Spleen (tissue), 11 donors: ENCODE measurements at regions not wholly inside any gene's neighbourhood (a gene's known extent, or its start where the extent isn't known, plus 50 kb on each side); places are given as distances from the start of the nearest gene placed in this dataset.
A peak's percentile ranks its signal among the peaks of the same experiment; 100 is the strongest.

ENCODE experiments used
- DNase-seq: peaks from one replicate; pipeline ENCODE4 v3.0.0-alpha.2; 2020
- H3K27ac ChIP-seq, 8 donors: fragments of 200-600 bp; sonication (generic) in 7 of 8; 1 replicate in 4 of 8; 2 replicates in 4 of 8; pipeline versions ENCODE4 v1.5.0 to v1.8.0; 2016 to 2021; ENCODE audit warnings: inconsistent platforms in 4 of 8, mild to moderate bottlenecking in 4 of 8, moderate library complexity in 1 of 8
- H3K27me3 ChIP-seq, 7 donors: fragments of 200-600 bp; sonication (generic) in 6 of 7; replicated peaks in 1 of 7; 1 replicate in 4 of 7; 2 replicates in 3 of 7; pipeline versions ENCODE4 v1.5.0 to v1.8.0; 2016 to 2021; ENCODE audit warnings: inconsistent platforms in 3 of 7, mild to moderate bottlenecking in 1 of 7
- H3K36me3 ChIP-seq, 6 donors: fragments of 200-600 bp; sonication (generic) in 5 of 6; 1 replicate in 4 of 6; 2 replicates in 2 of 6; pipeline versions ENCODE4 v1.5.0 to v1.8.0; 2016 to 2021; ENCODE audit warnings: inconsistent platforms in 2 of 6
- H3K4me1 ChIP-seq, 6 donors: fragments of 200-600 bp; sonication (generic) in 5 of 6; 1 replicate in 3 of 6; 2 replicates in 3 of 6; pipeline versions ENCODE4 v1.5.0 to v1.8.0; 2016 to 2021; ENCODE audit warnings: inconsistent platforms in 3 of 6
- H3K4me3 ChIP-seq, 8 donors: fragments of 200-600 bp; sonication (generic) in 7 of 8; 1 replicate in 4 of 8; 2 replicates in 4 of 8; pipeline versions ENCODE4 v1.5.0 to v1.8.0; 2016 to 2021; ENCODE audit warnings: inconsistent platforms in 4 of 8, mild to moderate bottlenecking in 4 of 8, moderate library complexity in 2 of 8
- H3K9me3 ChIP-seq, 8 donors: fragments of 200-600 bp; sonication (generic) in 7 of 8; 1 replicate in 4 of 8; 2 replicates in 4 of 8; pipeline versions ENCODE4 v1.5.0 to v1.8.0; 2016 to 2021; ENCODE audit warnings: inconsistent platforms in 4 of 8
- POLR2A ChIP-seq, 3 donors: fragments of 450-650 bp; IDR thresholded peaks; one replicate each; pipeline ENCODE4 v1.5.1; 2017; ENCODE audit warnings: antibody characterized with exemption in 3 of 3, mild to moderate bottlenecking in 1 of 3
- POLR2AphosphoS5 ChIP-seq, 3 donors: sonication (generic); formaldehyde crosslinking; IDR thresholded peaks; one replicate each; pipeline ENCODE4 v1.5.1; 2017; ENCODE audit warnings: antibody characterized with exemption in 3 of 3
- whole genome bisulfite sequencing, 5 donors: extraction: QIAGEN DNeasy Blood & Tissue Kit in 3 of 5; methylation state at CpG; one replicate each; pipeline versions ENCODE4 v1.1.5 to v1.1.7; 2013 to 2018; 5-methylcytosine and 5-hydroxymethylcytosine counted together
- intact Hi-C: fragments of 100-400 bp; cut with DNase I; formaldehyde crosslinking; loops from one replicate; pipeline ENCODE4 v1.15.0; 2023; ENCODE audit warnings: low total_unique reads
- TF ChIP-seq, protein P1 (sequence below), 11 experiments: fragments of 200-600 bp in 7 of 11; fragments of 450-650 bp in 4 of 11; sonication (generic) in 4 of 11; IDR thresholded peaks in 8 of 11; conservative IDR thresholded peaks in 3 of 11; 1 replicate in 7 of 11; 2 replicates in 4 of 11; pipeline versions ENCODE4 v1.4.0 to v1.8.0; 2016 to 2021; ENCODE audit warnings: antibody characterized with exemption in 11 of 11, inconsistent platforms in 4 of 11, mild to moderate bottlenecking in 1 of 11
- donor health status: healthy with polysubstance abuse.
- donor health status: DM: no; HTN: no; CAD: no; lungs with moderate emphysema.
- donor health status: DM: no; HTN: no; CAD: no.
- donor health status: Bipolar disorder and iron deficiency.
- donor health status: healthy.
- donor health status: DM: no; HTN: no; CAD: no.
- donor health status: DM: yes; HTN: yes; CAD: no.

DNA sequence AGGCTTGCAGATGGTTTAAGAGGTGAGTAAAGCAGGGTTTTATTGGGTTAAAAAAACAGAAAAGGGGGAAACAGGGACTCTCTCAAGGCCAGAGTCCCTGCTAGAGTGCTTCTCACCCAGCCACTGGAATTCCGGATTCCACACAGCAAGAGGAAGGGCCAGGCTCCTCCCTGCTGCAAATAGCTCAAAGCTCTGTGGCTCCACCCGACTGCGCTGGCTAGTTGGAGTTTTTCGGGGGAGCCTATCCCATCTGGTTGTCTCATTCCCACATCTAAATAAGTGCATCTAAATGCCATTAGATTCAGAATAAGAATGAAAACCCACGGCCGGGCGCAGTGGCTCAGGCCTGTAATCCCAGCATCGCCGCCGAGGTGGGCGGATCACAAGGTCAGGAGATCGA lies 791.5 kb downstream of the SLC16A7 start:
- no peak for DNase-seq
- Histone ChIP-seq H3K27ac (no peak overlapping the region), H3K4me3 (no peak overlapping the region), H3K36me3 (no peaks in the 10 kb centered on the region), H3K4me1 (no peaks in the 10 kb centered on the region), H3K27me3 (no peaks in the 10 kb centered on the region), H3K9me3 (peaks cover 0 to 42% (median 23%) of the 10 kb centered on the region in 8 donors)
- intact Hi-C loops = no loop called here
- TF ChIP-seq POLR2AphosphoS5 (IDR thresholded peaks at IDR 0.05) (no peak), POLR2A (IDR thresholded peaks at IDR 0.05) (no peak)
- TF ChIP-seq, protein P1, sequence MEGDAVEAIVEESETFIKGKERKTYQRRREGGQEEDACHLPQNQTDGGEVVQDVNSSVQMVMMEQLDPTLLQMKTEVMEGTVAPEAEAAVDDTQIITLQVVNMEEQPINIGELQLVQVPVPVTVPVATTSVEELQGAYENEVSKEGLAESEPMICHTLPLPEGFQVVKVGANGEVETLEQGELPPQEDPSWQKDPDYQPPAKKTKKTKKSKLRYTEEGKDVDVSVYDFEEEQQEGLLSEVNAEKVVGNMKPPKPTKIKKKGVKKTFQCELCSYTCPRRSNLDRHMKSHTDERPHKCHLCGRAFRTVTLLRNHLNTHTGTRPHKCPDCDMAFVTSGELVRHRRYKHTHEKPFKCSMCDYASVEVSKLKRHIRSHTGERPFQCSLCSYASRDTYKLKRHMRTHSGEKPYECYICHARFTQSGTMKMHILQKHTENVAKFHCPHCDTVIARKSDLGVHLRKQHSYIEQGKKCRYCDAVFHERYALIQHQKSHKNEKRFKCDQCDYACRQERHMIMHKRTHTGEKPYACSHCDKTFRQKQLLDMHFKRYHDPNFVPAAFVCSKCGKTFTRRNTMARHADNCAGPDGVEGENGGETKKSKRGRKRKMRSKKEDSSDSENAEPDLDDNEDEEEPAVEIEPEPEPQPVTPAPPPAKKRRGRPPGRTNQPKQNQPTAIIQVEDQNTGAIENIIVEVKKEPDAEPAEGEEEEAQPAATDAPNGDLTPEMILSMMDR (IDR thresholded peaks at IDR 0.05 in 8 of 11, conservative IDR thresholded peaks at IDR 0.05 in 3 of 11) = no peak
- WGBS, 5 donors = 94 to 99% (median 94%) methylated on average over 12 of the region's 12 CpGs

DNA sequence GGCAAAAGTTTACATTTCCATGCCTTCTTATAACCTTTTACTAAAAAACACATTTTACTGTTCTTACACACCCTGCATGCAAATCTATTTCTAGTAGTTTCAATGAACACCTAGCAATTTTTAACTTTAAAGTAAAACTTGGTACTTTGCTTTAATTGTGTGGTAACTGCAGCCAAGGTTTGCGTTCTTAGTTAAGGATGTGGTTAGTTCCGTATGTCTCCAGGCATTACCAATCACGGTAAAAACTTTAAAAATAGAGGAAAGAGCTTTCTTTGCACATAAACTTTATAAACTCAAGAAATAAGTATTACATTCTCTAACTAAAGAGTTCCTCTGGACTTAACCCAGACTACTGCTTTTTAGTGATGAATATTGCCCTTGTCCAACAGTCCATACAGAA lies 795.2 kb downstream of the SLC16A7 start:
- no peaks in the 10 kb centered on the region for H3K27me3 ChIP-seq
- H3K36me3 ChIP-seq = no peaks in the 10 kb centered on the region
- TF ChIP-seq, protein P1 (IDR thresholded peaks at IDR 0.05 in 8 of 11, conservative IDR thresholded peaks at IDR 0.05 in 3 of 11) = no peak
- TF ChIP-seq POLR2A (IDR thresholded peaks at IDR 0.05) = no peak
- TF ChIP-seq POLR2AphosphoS5 (IDR thresholded peaks at IDR 0.05) = no peak
- H3K27ac ChIP-seq = no peak overlapping the region
- H3K9me3 ChIP-seq = peaks cover 0 to 36% (median 22%) of the 10 kb centered on the region in 8 donors
- WGBS, 5 donors = 25 to 41% (median 31%) methylated on average over 3 of the region's 3 CpGs
- no peaks in the 10 kb centered on the region for H3K4me1 ChIP-seq
- H3K4me3 ChIP-seq = no peak overlapping the region
- intact Hi-C loops = no loop called here
- DNase-seq = no peak

DNA sequence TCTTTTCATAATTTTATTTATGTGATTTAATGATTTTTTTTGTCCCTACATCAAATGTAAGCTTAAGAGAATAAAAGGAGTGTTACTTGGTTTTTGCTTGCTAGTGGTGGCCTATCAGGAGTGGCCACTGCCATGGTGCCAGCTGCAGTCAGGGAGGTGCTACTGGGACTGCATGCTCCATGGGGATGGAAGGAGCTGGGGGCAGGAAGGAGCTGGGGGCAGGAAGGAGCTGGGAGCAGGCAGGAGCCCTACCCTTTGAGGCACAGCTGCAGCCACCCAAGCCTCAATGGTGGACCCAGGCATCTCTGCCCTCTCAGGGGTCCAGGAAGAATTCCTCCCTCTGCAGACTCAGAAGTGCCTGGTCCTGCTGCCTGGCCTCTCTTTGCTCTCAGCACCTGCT lies 796.0 kb downstream of the SLC16A7 start:
- TF ChIP-seq, protein P1 (IDR thresholded peaks at IDR 0.05 in 8 of 11, conservative IDR thresholded peaks at IDR 0.05 in 3 of 11) = no peak
- TF ChIP-seq POLR2AphosphoS5 (IDR thresholded peaks at IDR 0.05) = no peak
- no peak for TF ChIP-seq POLR2A (IDR thresholded peaks at IDR 0.05)
- H3K4me3 ChIP-seq = no peak overlapping the region
- peak; percentile 59 for DNase-seq

DNA sequence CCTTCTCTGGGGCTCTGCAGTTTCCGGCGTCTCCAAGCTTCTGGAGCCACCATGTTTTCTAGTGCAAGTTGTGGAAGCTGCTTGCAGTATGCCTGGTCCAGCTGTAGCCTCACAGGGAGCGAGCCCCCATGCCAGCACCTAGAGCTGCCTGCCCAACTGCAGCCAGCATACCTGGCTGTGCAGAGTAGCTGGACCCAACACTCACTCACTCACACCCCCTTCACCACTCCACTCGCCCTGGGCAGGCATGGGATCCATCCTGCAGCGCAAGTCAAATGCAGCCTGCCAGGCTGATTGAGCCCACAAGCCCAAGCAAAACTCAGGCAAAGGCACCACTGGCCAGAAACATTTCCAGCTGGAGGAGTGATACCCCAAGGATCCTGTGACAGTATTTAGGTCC lies 797.3 kb downstream of the SLC16A7 start:
- Histone ChIP-seq H3K4me1 (no peaks in the 10 kb centered on the region), H3K9me3 (peaks cover 0 to 26% (median 13%) of the 10 kb centered on the region in 8 donors), H3K36me3 (no peaks in the 10 kb centered on the region), H3K4me3 (no peak overlapping the region), H3K27ac (no peak overlapping the region), H3K27me3 (no peaks in the 10 kb centered on the region)
- WGBS, 5 donors = 80 to 90% (median 87%) methylated on average over 5 of the region's 5 CpGs
- TF ChIP-seq POLR2AphosphoS5 (IDR thresholded peaks at IDR 0.05) (no peak), POLR2A (IDR thresholded peaks at IDR 0.05) (no peak)
- TF ChIP-seq, protein P1 (IDR thresholded peaks at IDR 0.05 in 8 of 11, conservative IDR thresholded peaks at IDR 0.05 in 3 of 11) = no peak
- intact Hi-C loops = no loop called here
- DNase-seq = peak; percentile 67

More for the DNA sequence above, 796.0 kb downstream of the SLC16A7 start:
- Histone ChIP-seq H3K9me3 (peaks cover 0 to 36% (median 22%) of the 10 kb centered on the region in 8 donors), H3K27me3 (no peaks in the 10 kb centered on the region), H3K36me3 (no peaks in the 10 kb centered on the region), H3K4me1 (no peaks in the 10 kb centered on the region), H3K27ac (no peak overlapping the region)
- intact Hi-C loops = no loop called here
